H9 (cell line): ENCODE measurements at regions not wholly inside any gene's neighbourhood (a gene's known extent, or its start where the extent isn't known, plus 50 kb on each side); places are given as distances from the start of the nearest gene placed in this dataset.

Experiments used
- DNase-seq: peaks from one replicate; pipeline ENCODE4 v3.0.0-alpha.2; 2017
- H2AFZ ChIP-seq: one replicate; pipeline ENCODE4 v1.6.1; 2013; ENCODE audit warnings: mild to moderate bottlenecking, low read length, control low read depth, moderate library complexity
- H2AK5ac ChIP-seq: 2 replicates; pipeline ENCODE4 v1.6.1; 2013; ENCODE audit warnings: low read length, control low read depth, mixed read lengths; ENCODE audit not compliant: insufficient read length
- H2BK120ac ChIP-seq: one replicate; pipeline ENCODE4 v1.6.1; 2013; ENCODE audit warnings: low read depth, mild to moderate bottlenecking, low read length, control low read depth, inconsistent platforms; ENCODE audit not compliant: poor library complexity, severe bottlenecking
- H2BK12ac ChIP-seq: 2 replicates; pipeline ENCODE4 v1.6.1; 2013; ENCODE audit warnings: low read length, control low read depth, mixed read lengths, low read depth; ENCODE audit not compliant: insufficient read length
- H2BK15ac ChIP-seq: 2 replicates; pipeline ENCODE4 v1.6.1; 2013; ENCODE audit warnings: low read depth, low read length, control low read depth
- H2BK20ac ChIP-seq: one replicate; pipeline ENCODE4 v1.6.1; 2013; ENCODE audit warnings: low read depth, mild to moderate bottlenecking, low read length, control low read depth, inconsistent platforms; ENCODE audit not compliant: poor library complexity, severe bottlenecking
- H2BK5ac ChIP-seq: 2 replicates; pipeline ENCODE4 v1.6.1; 2013; ENCODE audit warnings: low read length, control low read depth, mixed read lengths; ENCODE audit not compliant: insufficient read length
- H3K14ac ChIP-seq: 2 replicates; pipeline ENCODE4 v1.6.1; 2013; ENCODE audit warnings: low read length, control low read depth; ENCODE audit not compliant: insufficient read depth
- H3K18ac ChIP-seq: 2 replicates; pipeline ENCODE4 v1.6.1; 2013; ENCODE audit warnings: low read depth, mild to moderate bottlenecking, mixed read lengths, low read length, control low read depth; ENCODE audit not compliant: insufficient read length
- H3K23ac ChIP-seq: 2 replicates; pipeline ENCODE4 v1.6.1; 2013; ENCODE audit warnings: low read length, control low read depth, mixed read lengths, low read depth; ENCODE audit not compliant: insufficient read length
- H3K23me2 ChIP-seq: 2 replicates; pipeline ENCODE4 v1.6.1; 2013; ENCODE audit warnings: low read depth, mild to moderate bottlenecking, mixed read lengths, low read length, control low read depth; ENCODE audit not compliant: insufficient read length, poor library complexity, severe bottlenecking
- H3K27ac ChIP-seq: 2 replicates; pipeline ENCODE4 v1.5.1; 2013; ENCODE audit warnings: low read length, control low read depth, mixed read lengths, low read depth; ENCODE audit not compliant: insufficient read length
- H3K27me3 ChIP-seq: 2 replicates; pipeline ENCODE4 v1.6.1; 2013; ENCODE audit warnings: low read length, control low read depth, inconsistent platforms; ENCODE audit not compliant: insufficient read depth
- H3K4ac ChIP-seq: 2 replicates; pipeline ENCODE4 v1.6.1; 2013; ENCODE audit warnings: low read depth, mild to moderate bottlenecking, control low read depth, inconsistent platforms, low read length, moderate library complexity
- H3K4me1 ChIP-seq: 2 replicates; pipeline ENCODE4 v1.6.1; 2013; ENCODE audit warnings: low read length, control low read depth, inconsistent platforms; ENCODE audit not compliant: insufficient read depth
- H3K4me2 ChIP-seq: 2 replicates; pipeline ENCODE4 v1.6.1; 2013; ENCODE audit warnings: low read length, control low read depth, mixed read lengths; ENCODE audit not compliant: insufficient read length, insufficient read depth
- H3K56ac ChIP-seq: 2 replicates; pipeline ENCODE4 v1.6.1; 2013; ENCODE audit warnings: low read depth, mild to moderate bottlenecking, mixed read lengths, low read length, control low read depth; ENCODE audit not compliant: insufficient read length
- H3K79me1 ChIP-seq: 2 replicates; pipeline ENCODE4 v1.6.1; 2013; ENCODE audit warnings: low read depth, mild to moderate bottlenecking, moderate library complexity, low read length, control low read depth, inconsistent platforms; ENCODE audit not compliant: insufficient read depth, poor library complexity, severe bottlenecking
- H3K79me2 ChIP-seq: 2 replicates; pipeline ENCODE4 v1.6.1; 2013; ENCODE audit warnings: low read length, control low read depth, inconsistent platforms; ENCODE audit not compliant: insufficient read depth
- H3K9ac ChIP-seq: 2 replicates; pipeline ENCODE4 v1.6.1; 2013; ENCODE audit warnings: low read length, control low read depth, mixed read lengths; ENCODE audit not compliant: insufficient read length; ENCODE audit errors: extremely low read depth
- H3K9me3 ChIP-seq: one replicate; pipeline ENCODE4 v1.6.1; 2013; ENCODE audit warnings: low read depth, low read length, inconsistent platforms; ENCODE audit not compliant: control insufficient read depth
- H3T11ph ChIP-seq: one replicate; pipeline ENCODE4 v1.6.1; 2013; ENCODE audit warnings: mild to moderate bottlenecking, low read length, control low read depth, inconsistent platforms
- H4K20me1 ChIP-seq: one replicate; pipeline ENCODE4 v1.6.1; 2013; ENCODE audit not compliant: control insufficient read depth, insufficient read length, insufficient read depth
- H4K5ac ChIP-seq: 2 replicates; pipeline ENCODE4 v1.6.1; 2013; ENCODE audit warnings: low read depth, mild to moderate bottlenecking, mixed read lengths, low read length, control low read depth; ENCODE audit not compliant: insufficient read length
- H4K8ac ChIP-seq: replicated peaks from 2 replicates; pipeline ENCODE4 v1.6.1; 2013; ENCODE audit warnings: low read length, control low read depth, mixed read lengths, low read depth; ENCODE audit not compliant: insufficient read length
- H4K91ac ChIP-seq: 2 replicates; pipeline ENCODE4 v1.6.1; 2013; ENCODE audit warnings: low read depth, mild to moderate bottlenecking, moderate library complexity, mixed read lengths, low read length, control low read depth; ENCODE audit not compliant: insufficient read length
- H3K27ac Mint-ChIP-seq, 3 experiments: 2 replicates in 2 of 3; 3 replicates in 1 of 3; pipeline ENCODE4 v1.8.0; 2020 to 2021; ENCODE audit warnings: mixed read lengths in 3 of 3, mild to moderate bottlenecking in 1 of 3, moderate library complexity in 1 of 3
- H3K27me3 Mint-ChIP-seq: 2 replicates; pipeline ENCODE4 v1.8.0; 2021; ENCODE audit warnings: low read depth, mild to moderate bottlenecking, moderate library complexity, mixed read lengths
- H3K36me3 Mint-ChIP-seq, 3 experiments: 2 replicates in 2 of 3; 3 replicates in 1 of 3; pipeline ENCODE4 v1.8.0; 2020 to 2021; ENCODE audit warnings: low read depth in 3 of 3, mixed read lengths in 3 of 3; ENCODE audit not compliant: insufficient read depth in 1 of 3
- H3K4me1 Mint-ChIP-seq, 2 experiments: 2 replicates each; pipeline ENCODE4 v1.8.0; 2020; ENCODE audit warnings: mixed read lengths in 2 of 2
- H3K4me3 Mint-ChIP-seq, 2 experiments: 2 replicates in 1 of 2; 3 replicates in 1 of 2; pipeline ENCODE4 v1.8.0; 2020 to 2021; ENCODE audit warnings: mild to moderate bottlenecking in 2 of 2, mixed read lengths in 2 of 2, moderate library complexity in 1 of 2
- H3K9me3 Mint-ChIP-seq, 2 experiments: 2 replicates in 1 of 2; 3 replicates in 1 of 2; pipeline ENCODE4 v1.8.0; 2020; ENCODE audit warnings: mild to moderate bottlenecking in 2 of 2, mixed read lengths in 2 of 2, moderate library complexity in 1 of 2
- WGBS: extraction: QIAGEN DNeasy Blood & Tissue Kit; methylation state at CpG from one replicate; pipeline ENCODE4 v1.1.7; 2013; ENCODE audit warnings: missing lambda C conversion rate, low lambda C conversion rate, mixed read lengths; ENCODE audit not compliant: insufficient read length; ENCODE audit errors: extremely low coverage; 5-methylcytosine and 5-hydroxymethylcytosine counted together
- TF ChIP-seq, protein P1 (sequence below): fragments of 200-600 bp; sonication (generic); conservative IDR thresholded peaks from 3 replicates; pipeline ENCODE4 v1.8.0; 2021; ENCODE audit warnings: antibody characterized with exemption, mild to moderate bottlenecking

DNA sequence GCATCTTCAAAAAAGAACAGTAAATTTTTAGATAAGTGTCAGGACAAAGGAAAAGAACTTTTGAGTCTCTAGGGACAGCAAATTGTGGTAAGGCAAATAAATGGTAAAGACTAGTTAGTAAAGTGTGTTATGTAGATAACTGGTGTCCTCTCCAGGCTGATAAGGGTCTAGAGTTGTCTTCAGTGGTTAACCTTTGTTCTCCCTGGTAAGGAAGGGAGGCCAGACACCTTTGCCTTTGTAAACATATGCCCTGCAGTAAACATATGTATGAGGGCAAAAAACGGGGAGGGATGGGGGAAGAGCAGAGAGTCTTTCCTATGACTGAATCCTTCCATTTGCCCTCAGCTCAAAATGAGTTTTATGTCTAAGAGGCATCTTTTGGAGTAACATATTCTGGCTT is 384.6 kb downstream of the HNRNPD start:
- Histone ChIP-seq H2BK12ac (no peak overlapping the region), H2BK5ac (no peak overlapping the region), H3K9me3 (no peaks in the 10 kb centered on the region), H3K4ac (no peak overlapping the region), H3K14ac (no peak overlapping the region), H3K27ac (no peak overlapping the region), H3K9ac (no peak overlapping the region), H3K27me3 (no peaks in the 10 kb centered on the region), H3K79me1 (no peaks in the 10 kb centered on the region), H3K56ac (no peak overlapping the region), H3K18ac (no peak overlapping the region), H4K91ac (no peak overlapping the region), H3K23ac (no peak overlapping the region), H2BK15ac (no peak overlapping the region), H3K4me2 (no peak overlapping the region), H4K5ac (no peak overlapping the region), H2BK120ac (no peak overlapping the region), H3T11ph (no peak overlapping the region), H4K20me1 (no peaks in the 10 kb centered on the region), H2AK5ac (no peak overlapping the region), H2BK20ac (no peak overlapping the region), H4K8ac (no peak overlapping the region), H3K4me1 (peaks cover 2% of the 10 kb centered on the region; the same call in 1 of the 2 replicates), H3K23me2 (no peaks in the 10 kb centered on the region), H2AFZ (no peak overlapping the region), H3K79me2 (no peaks in the 10 kb centered on the region)
- Mint-ChIP-seq H3K4me1 (peaks cover 28 to 31% of the 10 kb centered on the region in 2 experiments), H3K27me3 (no peaks in the 10 kb centered on the region), H3K4me3 (no peak overlapping the region), H3K36me3 (no peaks in the 10 kb centered on the region), H3K9me3 (no peaks in the 10 kb centered on the region; a peak in 1 of 5 replicates), H3K27ac (no peak overlapping the region; a peak in 1 of 7 replicates)
- WGBS: no CpG with 5 or more reads among the region's 1 CpG
- DNase-seq: no peak
- TF ChIP-seq, protein P1, sequence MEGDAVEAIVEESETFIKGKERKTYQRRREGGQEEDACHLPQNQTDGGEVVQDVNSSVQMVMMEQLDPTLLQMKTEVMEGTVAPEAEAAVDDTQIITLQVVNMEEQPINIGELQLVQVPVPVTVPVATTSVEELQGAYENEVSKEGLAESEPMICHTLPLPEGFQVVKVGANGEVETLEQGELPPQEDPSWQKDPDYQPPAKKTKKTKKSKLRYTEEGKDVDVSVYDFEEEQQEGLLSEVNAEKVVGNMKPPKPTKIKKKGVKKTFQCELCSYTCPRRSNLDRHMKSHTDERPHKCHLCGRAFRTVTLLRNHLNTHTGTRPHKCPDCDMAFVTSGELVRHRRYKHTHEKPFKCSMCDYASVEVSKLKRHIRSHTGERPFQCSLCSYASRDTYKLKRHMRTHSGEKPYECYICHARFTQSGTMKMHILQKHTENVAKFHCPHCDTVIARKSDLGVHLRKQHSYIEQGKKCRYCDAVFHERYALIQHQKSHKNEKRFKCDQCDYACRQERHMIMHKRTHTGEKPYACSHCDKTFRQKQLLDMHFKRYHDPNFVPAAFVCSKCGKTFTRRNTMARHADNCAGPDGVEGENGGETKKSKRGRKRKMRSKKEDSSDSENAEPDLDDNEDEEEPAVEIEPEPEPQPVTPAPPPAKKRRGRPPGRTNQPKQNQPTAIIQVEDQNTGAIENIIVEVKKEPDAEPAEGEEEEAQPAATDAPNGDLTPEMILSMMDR: no peak
